Caki2 (cell line): ENCODE measurements at regions not wholly inside any gene's neighbourhood (a gene's known extent, or its start where the extent isn't known, plus 50 kb on each side); places are given as distances from the start of the nearest gene placed in this dataset.

Experiments used
- DNase-seq: peaks from one replicate; pipeline ENCODE4 v3.0.0-alpha.2; 2015; ENCODE audit warnings: low read depth
- in situ Hi-C: cut with HindIII; loops from 2 replicates; pipeline ENCODE4 v1.10.0; 2016; ENCODE audit warnings: low sequenced_read_pairs, low pct_unique_long_range_greater_than_20kb, mixed read lengths

DNA sequence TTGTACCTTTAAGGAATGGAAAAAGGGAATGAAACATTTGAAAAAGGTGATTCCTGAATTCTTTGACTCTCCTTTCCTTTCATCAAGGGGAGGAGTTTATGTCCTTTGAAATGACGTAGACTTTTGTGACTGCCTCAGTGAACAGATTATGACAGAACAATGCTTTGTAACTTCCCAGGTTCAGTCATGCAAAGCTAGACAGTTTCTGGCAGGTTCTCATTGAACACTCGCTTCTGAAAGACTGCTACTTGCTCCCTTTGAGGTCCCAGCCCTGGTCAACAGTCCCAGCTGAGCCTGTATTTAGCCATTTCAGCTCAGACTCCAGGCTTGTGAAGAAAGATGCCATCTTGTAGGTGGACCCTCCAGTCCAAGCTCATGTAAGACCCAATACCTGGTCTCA, 1178.9 kb downstream of the BCL11B start:
- no peak for DNase-seq
- in situ Hi-C loops = no loop called here

DNA sequence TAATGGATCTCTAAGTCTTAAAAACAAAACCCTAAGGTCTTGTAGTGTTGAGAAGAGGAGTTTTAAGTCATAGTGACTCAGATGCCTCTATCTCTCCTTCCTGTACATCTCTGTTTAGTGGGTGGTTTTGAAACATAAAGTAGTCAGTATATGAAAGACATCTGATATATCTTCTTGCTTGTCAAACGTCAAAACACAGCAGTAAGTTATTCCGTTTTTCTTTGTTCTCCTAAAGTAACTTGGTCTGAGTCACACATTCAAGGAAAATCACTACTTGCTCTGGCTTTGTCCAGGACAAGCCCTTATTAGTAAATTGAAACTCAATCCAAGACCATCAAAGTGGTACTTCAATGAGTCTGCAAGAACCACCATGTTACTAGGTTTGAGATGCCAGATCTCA, 1172.5 kb downstream of the BCL11B start:
- in situ Hi-C loops = no loop called here
- no peak for DNase-seq

DNA sequence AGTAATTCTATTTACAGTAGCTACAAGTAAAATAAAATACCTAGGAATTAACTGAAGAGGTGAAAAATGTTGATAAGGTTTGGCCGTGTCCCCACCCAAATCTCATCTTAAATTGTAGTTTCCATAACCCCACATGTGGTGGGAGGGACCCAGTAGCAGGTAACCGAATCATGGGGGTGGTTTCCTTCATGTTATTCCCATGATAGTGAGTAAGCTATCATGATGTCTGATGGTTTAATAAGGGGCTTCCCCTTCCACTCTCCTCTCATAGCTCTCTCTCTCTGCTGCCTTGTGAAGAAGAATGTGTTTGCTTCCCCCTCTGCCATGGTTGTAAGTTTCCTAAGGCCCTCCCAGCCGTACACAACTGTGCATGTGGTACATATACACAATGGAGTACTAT, 1170.7 kb downstream of the BCL11B start:
- in situ Hi-C loops = no loop called here
- no peak for DNase-seq

DNA sequence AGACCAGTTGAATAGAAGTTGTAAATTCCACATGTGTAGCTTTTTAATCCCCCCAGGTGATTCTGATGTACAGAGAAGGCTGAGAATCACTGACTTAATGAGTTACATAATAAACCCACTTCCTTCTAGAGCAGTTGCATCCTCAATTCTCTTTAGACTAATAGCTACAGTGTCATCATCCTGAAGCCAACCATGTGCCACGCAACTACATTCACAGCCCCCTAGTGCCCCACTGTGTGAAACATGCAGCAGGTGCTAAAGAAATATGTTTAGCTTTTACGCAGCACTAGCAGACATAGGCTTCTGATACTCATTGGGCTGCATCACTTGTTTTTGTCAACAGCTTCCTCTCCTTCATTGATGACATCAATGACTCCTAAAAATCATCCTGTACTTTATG, 1168.3 kb downstream of the BCL11B start:
- in situ Hi-C loops = no loop called here
- no peak for DNase-seq

DNA sequence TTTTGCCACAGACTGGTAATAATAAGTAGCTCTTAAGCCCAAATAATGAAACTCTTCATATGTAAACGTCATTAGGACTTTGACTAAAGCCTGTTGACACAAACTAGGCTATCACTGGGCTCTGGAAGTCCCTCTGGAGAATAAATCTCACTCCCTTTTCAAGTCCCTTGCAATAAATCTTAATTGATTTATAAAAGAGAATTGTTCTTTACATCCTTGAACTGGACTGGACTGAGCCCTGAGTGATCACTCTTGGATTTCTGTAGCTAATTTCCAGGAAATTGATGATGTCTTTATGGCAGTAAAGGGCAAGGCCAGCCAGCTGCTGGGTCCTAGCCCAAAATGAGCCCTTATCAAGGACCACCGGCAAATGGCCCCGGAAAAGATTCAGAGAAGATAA, 1162.7 kb downstream of the BCL11B start:
- no peak for DNase-seq
- in situ Hi-C loops = no loop called here

DNA sequence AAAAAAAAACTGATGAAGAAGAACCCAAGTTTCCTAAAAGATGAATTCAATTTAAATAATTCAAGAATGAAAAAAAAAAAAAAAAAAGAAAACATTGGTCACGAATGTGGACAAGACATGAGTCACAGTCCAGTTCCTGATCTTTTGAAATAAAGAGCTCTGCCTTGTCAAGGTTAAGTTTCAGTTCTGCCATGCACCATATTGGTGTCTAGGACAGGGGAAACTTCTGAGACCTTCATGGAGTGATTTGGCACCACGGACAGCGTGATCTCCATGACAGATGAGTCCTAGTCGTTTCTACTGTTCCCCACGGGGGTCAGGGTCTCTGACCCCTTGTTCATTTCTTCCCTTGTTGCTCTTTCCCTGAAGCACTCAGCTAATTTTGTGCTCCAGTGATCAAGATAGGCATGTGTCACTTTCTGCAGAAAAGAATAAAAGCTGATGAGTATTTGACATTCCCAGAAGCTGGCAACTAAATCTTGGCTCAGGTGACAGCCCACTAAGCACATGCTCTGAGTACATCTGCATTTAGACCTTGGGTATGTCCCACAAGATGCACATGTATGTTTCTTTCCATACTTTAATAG, 1159.7 kb downstream of the BCL11B start:
- in situ Hi-C loops = no loop called here
- DNase-seq = no peak

DNA sequence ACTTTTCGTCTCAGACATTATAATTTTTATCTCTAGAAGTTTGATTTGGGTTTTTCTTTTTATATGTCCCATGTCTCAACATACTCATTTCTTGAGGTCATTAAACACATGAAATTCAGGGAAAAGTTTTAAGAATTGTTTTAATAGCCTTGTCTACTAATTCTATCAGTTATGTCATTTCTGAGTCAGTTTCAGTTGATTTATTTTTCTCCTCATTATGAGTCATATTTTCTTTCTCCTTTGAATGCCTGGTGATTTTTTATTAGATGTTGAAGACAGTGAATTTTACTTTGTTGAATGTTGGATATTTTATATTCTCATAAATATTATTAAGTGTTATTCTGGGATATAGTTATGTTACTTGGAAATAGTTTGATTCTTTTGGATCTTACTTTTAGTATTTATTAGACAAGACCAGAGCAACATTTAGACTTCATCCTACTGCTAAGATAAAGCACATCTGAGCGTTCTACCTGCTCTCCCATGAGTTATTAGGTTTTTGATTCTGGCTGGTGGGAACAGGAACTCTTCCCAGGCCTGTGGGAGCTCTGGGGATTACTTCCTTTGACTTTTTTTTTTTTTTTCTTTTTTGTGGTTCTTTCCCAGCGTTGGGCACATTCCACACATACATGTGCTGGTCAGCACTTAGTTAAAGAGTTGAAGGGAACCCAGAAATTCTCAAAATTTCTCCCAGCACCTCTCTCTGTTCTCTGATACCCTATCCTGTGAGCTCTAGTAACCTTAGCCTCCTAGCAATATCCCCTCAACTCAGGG, 1157.7 kb downstream of the BCL11B start:
- in situ Hi-C loops = no loop called here
- DNase-seq = no peak

DNA sequence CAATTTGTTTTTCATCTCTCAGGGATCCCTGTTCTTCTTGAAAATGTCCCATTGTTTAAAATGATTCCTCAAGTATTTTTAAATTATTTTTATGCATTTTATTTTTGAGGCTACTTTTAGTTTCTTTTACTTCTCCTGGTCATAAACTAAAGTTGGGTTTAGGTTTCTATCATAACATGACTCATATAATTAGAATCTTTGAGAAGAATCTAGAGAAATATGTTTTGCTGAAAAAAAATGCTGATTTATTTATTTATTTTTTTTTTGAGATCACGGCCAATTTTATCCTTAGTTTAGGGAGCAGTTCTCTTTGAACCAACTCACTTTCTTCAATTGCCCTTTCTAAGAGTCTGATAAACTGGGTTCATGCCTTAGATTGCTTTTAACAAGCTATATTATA, 1157.1 kb downstream of the BCL11B start:
- no peak for DNase-seq
- in situ Hi-C loops = no loop called here

DNA sequence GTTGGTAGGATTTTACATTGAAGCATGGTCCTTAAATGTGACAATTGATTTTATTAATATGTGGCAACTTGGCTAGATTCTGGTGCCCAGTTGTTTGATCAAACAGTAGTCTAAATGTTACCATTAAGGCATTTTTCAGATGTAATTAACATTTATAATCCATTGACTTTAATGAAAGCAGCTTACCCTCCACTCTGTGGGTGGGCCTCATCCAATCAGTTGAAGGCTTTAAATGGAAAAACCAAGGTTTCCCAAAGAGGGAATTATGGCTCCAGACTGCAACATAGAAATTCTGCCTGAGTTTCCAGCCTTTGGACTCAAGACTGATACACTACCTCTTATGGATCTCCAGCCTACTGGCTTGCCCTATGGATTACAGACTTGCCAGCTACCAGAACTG, 1153.2 kb downstream of the BCL11B start:
- in situ Hi-C loops = no loop called here

DNA sequence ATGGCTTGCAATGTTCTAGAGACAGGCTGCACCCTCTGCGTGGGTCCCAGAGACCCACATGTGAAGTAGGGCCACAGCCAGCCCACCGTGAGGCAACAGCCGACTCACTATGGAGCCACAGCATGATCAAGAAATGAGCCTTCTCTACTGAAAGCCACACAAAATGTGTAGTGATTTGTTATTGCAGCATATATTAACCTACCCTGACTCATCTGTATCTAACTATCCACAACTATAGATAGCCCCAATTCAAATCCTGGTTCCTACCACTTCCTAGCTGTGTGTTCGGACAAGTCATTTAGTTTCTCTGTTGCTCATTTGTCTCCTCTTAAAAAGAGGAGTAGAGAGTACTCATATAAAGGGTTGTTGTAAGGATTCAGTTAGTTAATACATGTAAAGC, 1152.3 kb downstream of the BCL11B start:
- in situ Hi-C loops = no loop called here

More for the DNA sequence above, 1153.2 kb downstream of the BCL11B start:
- no peak for DNase-seq

DNA sequence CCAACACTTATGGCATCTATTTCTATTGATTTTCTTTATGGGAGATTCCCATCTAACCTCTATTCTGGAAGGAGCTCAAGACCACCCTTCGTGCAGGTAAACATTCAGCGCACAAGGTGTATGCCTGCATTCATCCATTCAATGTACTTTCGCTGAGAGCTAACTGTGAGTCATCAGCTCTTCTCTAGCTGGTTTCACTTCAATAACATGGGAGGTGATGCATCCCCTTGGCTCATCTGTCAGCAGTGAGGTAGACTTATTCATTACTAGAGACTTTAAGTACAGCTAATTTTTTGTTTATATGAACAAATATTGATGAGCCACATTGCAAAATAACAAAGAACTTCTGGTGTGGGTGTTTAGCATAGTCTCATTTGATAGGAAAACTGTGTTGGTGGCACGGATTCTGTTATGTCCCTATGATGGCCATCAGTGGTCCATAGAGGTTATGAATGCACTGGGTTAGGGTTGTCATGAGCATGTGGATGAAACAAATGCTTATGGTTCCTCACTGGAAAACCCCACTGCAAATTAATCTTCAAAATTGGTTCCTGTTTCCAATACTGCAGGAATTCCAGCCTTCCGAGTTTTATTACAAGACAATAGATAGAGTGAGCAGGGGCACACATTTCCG, 1151.0 kb downstream of the BCL11B start:
- no peak for DNase-seq
- in situ Hi-C loops = no loop called here

More for the DNA sequence above, 1152.3 kb downstream of the BCL11B start:
- no peak for DNase-seq

DNA sequence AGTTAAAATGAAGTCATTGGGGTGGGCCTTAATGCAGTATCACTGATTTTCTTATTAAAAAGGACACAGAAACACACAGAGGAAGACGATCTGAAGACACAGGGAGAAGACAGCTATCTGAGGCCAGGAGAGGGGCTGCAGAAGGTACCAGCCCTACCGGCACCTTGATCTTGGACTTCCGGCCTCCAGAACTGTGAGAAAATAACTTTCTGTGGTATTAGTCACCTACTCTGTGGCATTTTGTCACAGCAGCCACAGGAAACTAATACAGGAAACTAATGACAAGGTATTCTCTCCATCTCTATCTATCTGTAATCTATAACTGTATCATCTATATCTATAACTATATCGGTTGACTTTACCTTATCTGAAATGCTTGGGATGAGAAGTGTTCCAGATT, 1149.5 kb downstream of the BCL11B start:
- in situ Hi-C loops = no loop called here
- DNase-seq = no peak

DNA sequence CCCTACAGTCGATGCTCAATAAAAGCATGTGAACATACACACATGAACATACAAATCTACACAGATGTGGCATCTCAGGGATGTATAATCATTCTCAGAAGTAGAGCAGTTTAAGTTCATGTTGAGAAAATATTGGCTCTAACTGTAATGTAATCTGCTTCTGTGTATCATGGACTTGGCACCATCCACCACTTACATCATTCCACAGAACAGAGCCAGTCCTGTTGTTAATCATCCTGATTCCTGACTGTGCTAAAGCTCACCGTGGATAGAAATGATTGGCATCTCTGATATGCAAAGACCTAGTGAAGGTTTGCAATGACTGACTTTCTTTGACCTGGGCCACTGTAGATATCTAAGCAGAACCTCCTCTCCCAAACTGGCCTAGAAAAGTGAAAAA, 1141.3 kb downstream of the BCL11B start:
- DNase-seq = no peak
- in situ Hi-C loops = no loop called here

DNA sequence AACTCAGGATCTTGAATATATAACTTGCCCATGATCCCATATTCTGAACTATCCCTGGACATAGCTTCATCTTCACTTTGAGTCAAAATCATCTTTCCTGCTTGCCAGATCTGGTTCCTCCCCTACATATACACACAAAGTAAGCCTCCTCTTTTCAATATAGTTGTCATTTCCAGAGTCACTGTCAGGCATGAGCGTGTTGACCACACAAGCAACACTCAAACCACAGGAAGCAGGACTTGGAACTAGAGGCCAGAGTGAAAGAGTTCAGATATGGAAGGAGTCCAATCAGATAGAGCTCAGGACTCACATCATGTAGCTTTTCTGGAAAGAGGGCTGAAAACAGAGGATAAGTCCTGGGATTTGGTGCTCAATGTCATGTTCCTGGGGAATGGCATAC, 1140.6 kb downstream of the BCL11B start:
- in situ Hi-C loops = no loop called here
- no peak for DNase-seq

DNA sequence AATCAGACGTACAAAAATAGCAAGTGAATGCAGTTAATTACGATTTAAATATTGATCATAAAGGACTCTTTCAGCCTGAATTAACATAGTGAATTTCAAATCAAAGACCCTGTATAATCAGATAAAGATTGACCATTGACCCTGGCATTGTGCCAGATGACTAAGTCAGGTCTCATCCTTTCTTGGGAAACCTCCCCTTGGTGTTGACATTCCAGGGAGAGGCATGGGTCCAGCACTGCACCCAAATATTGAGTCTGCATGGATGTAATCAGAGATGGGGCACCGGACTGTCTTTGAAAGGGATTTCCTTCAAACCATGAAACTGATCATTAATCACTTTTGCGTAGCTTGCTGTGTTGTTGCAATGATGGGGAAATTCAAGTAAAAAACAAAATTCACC, 1138.2 kb downstream of the BCL11B start:
- in situ Hi-C loops = no loop called here
- no peak for DNase-seq

DNA sequence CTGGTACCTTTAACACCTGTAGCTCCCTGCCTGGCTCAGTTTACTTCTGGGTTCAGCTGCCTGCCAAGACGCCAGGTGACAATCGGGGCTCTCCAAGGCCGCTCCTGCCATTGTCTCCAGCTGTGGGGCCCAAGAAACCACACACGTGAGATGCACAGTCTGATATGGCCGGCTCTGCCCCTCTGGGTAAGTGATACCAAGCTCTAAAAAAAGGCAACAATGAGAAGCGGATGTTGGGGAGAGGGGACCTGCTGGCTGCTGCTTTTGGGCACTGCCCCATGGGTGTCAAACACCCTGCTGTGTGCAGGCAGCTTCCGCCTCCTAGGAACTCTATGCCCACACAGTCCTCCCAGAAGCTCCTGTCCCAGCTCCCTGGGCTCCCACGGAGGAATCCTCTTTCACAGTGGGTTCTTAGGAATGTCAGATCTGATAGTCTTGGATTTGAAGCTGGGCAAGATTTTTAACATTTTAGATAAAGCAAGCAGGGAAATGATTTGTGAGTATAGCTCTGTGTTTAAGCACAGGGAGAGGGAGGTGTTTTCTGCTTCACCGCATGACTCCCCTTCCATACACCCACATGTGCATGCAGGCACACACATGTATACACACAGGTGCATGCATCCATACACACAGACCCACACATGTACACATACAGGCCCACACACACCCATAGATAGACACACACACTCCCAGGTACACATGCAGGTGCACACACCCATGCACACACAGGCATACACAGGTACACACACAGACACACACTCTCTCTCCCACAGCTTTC, 1135.8 kb downstream of the BCL11B start:
- in situ Hi-C loops = no loop called here

DNA sequence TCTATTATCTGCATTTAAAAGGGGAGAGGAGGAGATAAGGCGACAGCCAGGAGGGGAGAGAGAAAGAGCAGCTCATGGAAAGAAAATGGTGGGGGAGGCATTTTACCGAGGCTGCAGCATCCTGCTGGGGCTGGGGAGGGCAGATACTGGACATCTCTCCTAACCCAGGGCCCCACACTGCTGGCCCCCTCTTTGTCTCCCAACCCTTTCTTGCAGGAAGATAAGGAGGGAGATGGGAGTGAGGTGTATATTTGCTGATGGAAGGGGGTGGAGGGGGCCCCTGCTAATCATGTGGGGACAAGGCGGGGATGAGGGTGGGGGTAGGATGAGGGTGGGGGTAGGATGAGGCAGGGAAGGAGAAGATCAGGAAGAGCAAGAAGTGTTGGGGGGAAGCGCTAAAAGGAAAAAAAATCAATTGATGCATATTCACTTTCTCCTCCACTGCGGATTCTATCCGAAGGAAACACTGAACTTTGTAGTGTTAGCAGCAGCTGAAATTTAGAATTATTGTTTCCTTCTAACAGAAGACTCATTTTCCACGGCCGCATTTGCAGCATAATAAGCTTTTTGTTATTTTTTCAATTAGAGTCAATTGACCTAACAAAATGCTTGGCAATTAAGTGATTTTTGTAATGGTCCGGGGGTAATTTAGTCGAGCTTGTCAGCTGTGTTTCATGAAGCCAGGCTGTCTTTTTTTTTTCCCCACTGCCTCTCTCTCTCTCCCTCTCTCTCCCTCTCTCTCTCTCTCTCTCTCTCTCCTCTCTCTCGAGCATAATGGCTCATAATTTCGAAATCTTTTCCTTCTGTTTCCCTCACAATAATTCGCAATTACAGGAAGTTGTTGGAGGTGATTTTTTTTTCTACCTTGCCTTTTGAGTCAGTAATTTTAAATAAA, 1134.6 kb downstream of the BCL11B start:
- in situ Hi-C loops = no loop called here
- no peak for DNase-seq

More for the DNA sequence above, 1135.8 kb downstream of the BCL11B start:
- DNase-seq = no peak

DNA sequence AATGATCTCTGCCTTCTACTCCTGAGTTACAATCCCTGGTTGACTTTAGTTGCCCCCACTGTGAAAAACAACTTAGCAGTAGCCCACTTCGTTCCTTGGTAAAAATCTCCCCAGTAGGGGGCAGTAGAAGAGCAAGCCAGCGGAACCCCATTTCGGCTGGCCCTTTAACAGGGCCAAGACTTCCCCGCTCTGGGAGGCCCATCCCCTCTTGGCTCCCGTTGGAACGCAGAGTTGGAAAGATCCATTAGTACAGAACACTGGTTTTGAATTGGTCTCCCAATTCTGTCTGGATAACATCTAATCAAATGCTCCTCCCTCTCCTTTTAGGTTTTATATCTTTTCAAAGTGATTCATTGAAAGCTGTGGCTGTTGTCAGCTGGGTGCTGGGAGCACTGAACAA, 1133.3 kb downstream of the BCL11B start:
- in situ Hi-C loops = no loop called here
- DNase-seq = no peak
